Endodermal cell (in vitro differentiated cells): ENCODE measurements at regions not wholly inside any gene's neighbourhood (a gene's known extent, or its start where the extent isn't known, plus 50 kb on each side); places are given as distances from the start of the nearest gene placed in this dataset.

Source experiments
- DNase-seq: peaks from one replicate; pipeline ENCODE4 v3.0.0-alpha.2; 2017
- H3K27ac ChIP-seq: 2 replicates; pipeline ENCODE4 v1.5.1; 2013; ENCODE audit warnings: mild to moderate bottlenecking, low read depth, low read length, moderate library complexity
- H3K27me3 ChIP-seq: 2 replicates; pipeline ENCODE4 v1.6.1; 2013; ENCODE audit warnings: mild to moderate bottlenecking, low read length, moderate library complexity; ENCODE audit not compliant: insufficient read depth, control insufficient read depth, poor library complexity, severe bottlenecking
- H3K36me3 ChIP-seq: 2 replicates; pipeline ENCODE4 v1.7.0; 2013; ENCODE audit warnings: mild to moderate bottlenecking, low read length, moderate library complexity; ENCODE audit not compliant: control insufficient read depth, insufficient read depth
- H3K4me1 ChIP-seq: one replicate; pipeline ENCODE4 v1.7.0; 2013; ENCODE audit warnings: low read length; ENCODE audit not compliant: control insufficient read depth, insufficient read depth
- H3K4me3 ChIP-seq: 2 replicates; pipeline ENCODE4 v1.5.1; 2013; ENCODE audit warnings: mild to moderate bottlenecking, low read length, moderate library complexity
- H3K9ac ChIP-seq: 2 replicates; pipeline ENCODE4 v1.6.1; 2013; ENCODE audit warnings: mild to moderate bottlenecking, low read length, moderate library complexity; ENCODE audit not compliant: poor library complexity, severe bottlenecking; ENCODE audit errors: extremely low read depth
- H3K9me3 ChIP-seq: 2 replicates; pipeline ENCODE4 v1.6.1; 2013; ENCODE audit warnings: mild to moderate bottlenecking, low read length, moderate library complexity; ENCODE audit not compliant: control insufficient read depth
- H3K27ac Mint-ChIP-seq: 2 replicates; pipeline ENCODE4 v1.8.0; 2020; ENCODE audit warnings: mixed read lengths
- H3K27me3 Mint-ChIP-seq: 2 replicates; pipeline ENCODE4 v1.8.0; 2021; ENCODE audit warnings: mild to moderate bottlenecking, mixed read lengths; ENCODE audit not compliant: insufficient read depth
- H3K36me3 Mint-ChIP-seq: 2 replicates; pipeline ENCODE4 v1.8.0; 2020; ENCODE audit warnings: low read depth, mixed read lengths
- H3K4me1 Mint-ChIP-seq: 2 replicates; pipeline ENCODE4 v1.8.0; 2020; ENCODE audit warnings: mixed read lengths
- H3K4me3 Mint-ChIP-seq: 2 replicates; pipeline ENCODE4 v1.8.0; 2020; ENCODE audit warnings: mild to moderate bottlenecking, moderate library complexity, mixed read lengths
- H3K9me3 Mint-ChIP-seq: 2 replicates; pipeline ENCODE4 v1.8.0; 2020; ENCODE audit warnings: mild to moderate bottlenecking, mixed read lengths
- WGBS, 2 experiments: methylation state at CpG; one replicate each; pipeline versions ENCODE4 v1.1.5 to v1.1.7; 2013; ENCODE audit warnings: missing lambda C conversion rate in 2 of 2, mixed read lengths in 1 of 2; ENCODE audit not compliant: insufficient coverage in 1 of 2, insufficient read length in 1 of 2; 5-methylcytosine and 5-hydroxymethylcytosine counted together
- TF ChIP-seq, protein P1 (sequence below): fragments of 200-600 bp; sonication (generic); conservative IDR thresholded peaks from 2 replicates; pipeline ENCODE4 v1.5.0; 2021; ENCODE audit warnings: antibody characterized with exemption, mild to moderate bottlenecking

DNA sequence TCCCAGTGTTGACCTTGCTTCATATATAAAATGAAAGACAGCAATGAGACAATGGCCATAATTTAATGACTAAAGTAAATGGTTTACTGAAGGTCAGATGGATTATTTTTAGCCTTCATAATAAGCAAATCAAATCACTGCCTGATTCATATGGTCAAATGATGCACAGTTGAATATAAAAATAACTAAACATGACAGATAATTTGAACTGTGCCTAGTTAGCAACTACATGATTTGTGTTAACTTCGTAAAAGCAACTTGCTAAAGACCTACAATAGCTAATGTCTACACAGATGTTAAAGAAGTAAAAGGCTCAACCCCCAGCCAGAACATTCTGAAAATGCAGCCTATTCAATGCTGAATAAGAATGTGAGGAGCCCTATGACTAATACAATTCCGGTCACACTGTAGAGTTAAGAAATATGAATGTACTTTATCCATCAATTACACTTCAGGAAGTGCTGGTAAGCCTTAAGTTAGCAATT lies 590.8 kb upstream of the CDH2 start:
- Mint-ChIP-seq H3K27ac (no peak overlapping the region), H3K4me3 (no peak overlapping the region), H3K4me1 (peaks cover 51% of the 10 kb centered on the region), H3K36me3 (no peaks in the 10 kb centered on the region), H3K27me3 (no peaks in the 10 kb centered on the region), H3K9me3 (no peaks in the 10 kb centered on the region)
- TF ChIP-seq, protein P1, sequence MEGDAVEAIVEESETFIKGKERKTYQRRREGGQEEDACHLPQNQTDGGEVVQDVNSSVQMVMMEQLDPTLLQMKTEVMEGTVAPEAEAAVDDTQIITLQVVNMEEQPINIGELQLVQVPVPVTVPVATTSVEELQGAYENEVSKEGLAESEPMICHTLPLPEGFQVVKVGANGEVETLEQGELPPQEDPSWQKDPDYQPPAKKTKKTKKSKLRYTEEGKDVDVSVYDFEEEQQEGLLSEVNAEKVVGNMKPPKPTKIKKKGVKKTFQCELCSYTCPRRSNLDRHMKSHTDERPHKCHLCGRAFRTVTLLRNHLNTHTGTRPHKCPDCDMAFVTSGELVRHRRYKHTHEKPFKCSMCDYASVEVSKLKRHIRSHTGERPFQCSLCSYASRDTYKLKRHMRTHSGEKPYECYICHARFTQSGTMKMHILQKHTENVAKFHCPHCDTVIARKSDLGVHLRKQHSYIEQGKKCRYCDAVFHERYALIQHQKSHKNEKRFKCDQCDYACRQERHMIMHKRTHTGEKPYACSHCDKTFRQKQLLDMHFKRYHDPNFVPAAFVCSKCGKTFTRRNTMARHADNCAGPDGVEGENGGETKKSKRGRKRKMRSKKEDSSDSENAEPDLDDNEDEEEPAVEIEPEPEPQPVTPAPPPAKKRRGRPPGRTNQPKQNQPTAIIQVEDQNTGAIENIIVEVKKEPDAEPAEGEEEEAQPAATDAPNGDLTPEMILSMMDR = no peak
- Histone ChIP-seq H3K9me3 (no peaks in the 10 kb centered on the region), H3K27me3 (no peaks in the 10 kb centered on the region), H3K4me3 (no peak overlapping the region), H3K4me1 (peaks cover 22% of the 10 kb centered on the region), H3K27ac (no peak overlapping the region), H3K36me3 (no peaks in the 10 kb centered on the region), H3K9ac (no peak overlapping the region)
- WGBS, 2 experiments = 100% methylated on average over 2 of the region's 2 CpGs; no CpG with 5 or more reads in 1 of the 2 experiments
- no peak for DNase-seq

GRCh38 chr18:28767201-28767600 lies 590.3 kb upstream of the CDH2 start:
- H3K27ac Mint-ChIP-seq = no peak overlapping the region
- no peak overlapping the region for H3K27ac ChIP-seq
- peaks cover 57% of the 10 kb centered on the region for H3K4me1 Mint-ChIP-seq

DNA sequence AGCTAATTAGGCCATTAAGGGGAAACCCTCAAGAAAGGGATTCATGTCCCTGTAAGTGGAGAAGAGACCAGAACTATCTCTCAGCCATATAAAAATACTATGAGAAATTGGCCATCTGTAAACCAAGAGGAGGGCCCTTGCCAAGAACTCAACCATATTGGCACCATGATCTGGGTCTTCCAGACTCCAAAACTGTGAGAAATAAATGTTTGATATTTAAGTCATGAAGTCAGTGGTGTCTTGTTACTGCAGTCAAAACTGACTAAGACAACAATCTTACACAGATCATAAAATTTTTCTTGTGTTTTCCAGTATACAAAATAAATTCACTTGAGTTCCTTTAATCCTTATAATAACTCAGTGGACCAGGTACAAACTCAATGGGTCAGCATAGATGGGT lies 589.8 kb upstream of the CDH2 start:
- DNase-seq = no peak
- H3K36me3 ChIP-seq = no peaks in the 10 kb centered on the region
- H3K4me1 ChIP-seq = peaks cover 27% of the 10 kb centered on the region
- TF ChIP-seq, protein P1 = no peak
- no peaks in the 10 kb centered on the region for H3K27me3 ChIP-seq
- no peak overlapping the region for H3K27ac ChIP-seq
- no peak overlapping the region for H3K4me3 Mint-ChIP-seq
- H3K36me3 Mint-ChIP-seq = no peaks in the 10 kb centered on the region
- H3K9me3 ChIP-seq = no peaks in the 10 kb centered on the region
- peaks cover 59% of the 10 kb centered on the region for H3K4me1 Mint-ChIP-seq
- H3K4me3 ChIP-seq = no peak overlapping the region
- no peak overlapping the region for H3K9ac ChIP-seq
- H3K9me3 Mint-ChIP-seq = no peaks in the 10 kb centered on the region
- H3K27me3 Mint-ChIP-seq = no peaks in the 10 kb centered on the region
- no peak overlapping the region for H3K27ac Mint-ChIP-seq

More at GRCh38 chr18:28767201-28767600, 590.3 kb upstream of the CDH2 start:
- Mint-ChIP-seq H3K9me3 (no peaks in the 10 kb centered on the region), H3K27me3 (no peaks in the 10 kb centered on the region), H3K36me3 (no peaks in the 10 kb centered on the region), H3K4me3 (no peak overlapping the region)
- Histone ChIP-seq H3K9ac (no peak overlapping the region), H3K9me3 (no peaks in the 10 kb centered on the region), H3K4me1 (peaks cover 28% of the 10 kb centered on the region), H3K36me3 (no peaks in the 10 kb centered on the region), H3K4me3 (no peak overlapping the region), H3K27me3 (no peaks in the 10 kb centered on the region)
- DNase-seq = no peak
- TF ChIP-seq, protein P1 = no peak
- 100% methylated on average over 1 of the region's 1 CpG; no CpG with 5 or more reads in 1 of the 2 experiments for WGBS, 2 experiments
